GM23338 (cell line): ENCODE measurements at regions not wholly inside any gene's neighbourhood (a gene's known extent, or its start where the extent isn't known, plus 50 kb on each side); places are given as distances from the start of the nearest gene placed in this dataset.

Source experiments
- EZH2phosphoT487 ChIP-seq: fragments of 200-600 bp; sonication (generic); IDR thresholded peaks from one replicate; pipeline ENCODE4 v1.8.1; 2018; ENCODE audit warnings: antibody characterized with exemption; ENCODE audit not compliant: unreplicated experiment
- TF ChIP-seq, protein P1 (sequence below), 2 experiments: fragments of 200-600 bp in 1 of 2; sonication (generic) in 1 of 2; conservative IDR thresholded peaks; 2 replicates each; pipeline versions ENCODE4 v1.5.1 to v1.6.1; 2016 to 2017; ENCODE audit warnings: antibody characterized with exemption in 2 of 2, low read depth in 2 of 2, mild to moderate bottlenecking in 2 of 2, moderate library complexity in 1 of 2

DNA sequence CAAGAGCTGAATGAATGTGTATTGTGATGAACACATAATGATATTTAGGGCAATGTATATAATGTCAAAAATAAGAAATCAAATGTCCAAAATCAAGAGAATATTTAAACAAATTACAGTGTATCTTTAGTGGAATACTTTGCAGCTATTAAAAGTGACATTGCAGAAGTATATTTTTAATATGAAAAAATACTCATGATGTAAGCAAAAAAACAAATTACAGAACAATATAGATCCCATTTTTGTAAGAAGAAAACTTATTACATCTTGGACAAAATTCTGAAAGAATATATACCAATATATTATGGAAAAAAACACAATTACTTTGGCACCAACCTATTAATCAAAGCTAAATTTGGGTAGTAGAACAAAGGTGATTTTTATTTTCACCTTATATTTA is 308.2 kb upstream of the NEBL start:
- TF ChIP-seq, protein P1, sequence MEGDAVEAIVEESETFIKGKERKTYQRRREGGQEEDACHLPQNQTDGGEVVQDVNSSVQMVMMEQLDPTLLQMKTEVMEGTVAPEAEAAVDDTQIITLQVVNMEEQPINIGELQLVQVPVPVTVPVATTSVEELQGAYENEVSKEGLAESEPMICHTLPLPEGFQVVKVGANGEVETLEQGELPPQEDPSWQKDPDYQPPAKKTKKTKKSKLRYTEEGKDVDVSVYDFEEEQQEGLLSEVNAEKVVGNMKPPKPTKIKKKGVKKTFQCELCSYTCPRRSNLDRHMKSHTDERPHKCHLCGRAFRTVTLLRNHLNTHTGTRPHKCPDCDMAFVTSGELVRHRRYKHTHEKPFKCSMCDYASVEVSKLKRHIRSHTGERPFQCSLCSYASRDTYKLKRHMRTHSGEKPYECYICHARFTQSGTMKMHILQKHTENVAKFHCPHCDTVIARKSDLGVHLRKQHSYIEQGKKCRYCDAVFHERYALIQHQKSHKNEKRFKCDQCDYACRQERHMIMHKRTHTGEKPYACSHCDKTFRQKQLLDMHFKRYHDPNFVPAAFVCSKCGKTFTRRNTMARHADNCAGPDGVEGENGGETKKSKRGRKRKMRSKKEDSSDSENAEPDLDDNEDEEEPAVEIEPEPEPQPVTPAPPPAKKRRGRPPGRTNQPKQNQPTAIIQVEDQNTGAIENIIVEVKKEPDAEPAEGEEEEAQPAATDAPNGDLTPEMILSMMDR (conservative IDR thresholded peaks at IDR 0.05; ENCODE audit: low read depth in 2 of 2) = no peak
- no peak for TF ChIP-seq EZH2phosphoT487
